GM13976 (cell line): ENCODE measurements at regions not wholly inside any gene's neighbourhood (a gene's known extent, or its start where the extent isn't known, plus 50 kb on each side); places are given as distances from the start of the nearest gene placed in this dataset.

Experiments used
- DNase-seq: peaks from one replicate; pipeline ENCODE4 v3.0.0; 2012; ENCODE audit warnings: low spot score
- in situ Hi-C: fragments of 300-500 bp; cut with MboI; formaldehyde crosslinking; loops from one replicate; pipeline ENCODE4 v1.12.0; 2022; ENCODE audit warnings: low sequenced_read_pairs, mixed read lengths, inconsistent platforms; ENCODE audit not compliant: unreplicated experiment
- TF ChIP-seq, protein P1 (sequence below): IDR thresholded peaks from 2 replicates; pipeline ENCODE4 v1.5.1; 2012; ENCODE audit warnings: borderline replicate concordance, mild to moderate bottlenecking; ENCODE audit not compliant: insufficient read depth; ENCODE audit errors: extremely low read depth, missing control alignments, control extremely low read depth

- TF ChIP-seq, protein P1, sequence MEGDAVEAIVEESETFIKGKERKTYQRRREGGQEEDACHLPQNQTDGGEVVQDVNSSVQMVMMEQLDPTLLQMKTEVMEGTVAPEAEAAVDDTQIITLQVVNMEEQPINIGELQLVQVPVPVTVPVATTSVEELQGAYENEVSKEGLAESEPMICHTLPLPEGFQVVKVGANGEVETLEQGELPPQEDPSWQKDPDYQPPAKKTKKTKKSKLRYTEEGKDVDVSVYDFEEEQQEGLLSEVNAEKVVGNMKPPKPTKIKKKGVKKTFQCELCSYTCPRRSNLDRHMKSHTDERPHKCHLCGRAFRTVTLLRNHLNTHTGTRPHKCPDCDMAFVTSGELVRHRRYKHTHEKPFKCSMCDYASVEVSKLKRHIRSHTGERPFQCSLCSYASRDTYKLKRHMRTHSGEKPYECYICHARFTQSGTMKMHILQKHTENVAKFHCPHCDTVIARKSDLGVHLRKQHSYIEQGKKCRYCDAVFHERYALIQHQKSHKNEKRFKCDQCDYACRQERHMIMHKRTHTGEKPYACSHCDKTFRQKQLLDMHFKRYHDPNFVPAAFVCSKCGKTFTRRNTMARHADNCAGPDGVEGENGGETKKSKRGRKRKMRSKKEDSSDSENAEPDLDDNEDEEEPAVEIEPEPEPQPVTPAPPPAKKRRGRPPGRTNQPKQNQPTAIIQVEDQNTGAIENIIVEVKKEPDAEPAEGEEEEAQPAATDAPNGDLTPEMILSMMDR: no peak
- no peak for DNase-seq
- in situ Hi-C loops: loop anchor here (25.0 kb wide), 1 partner anchor 427 kb away; the partner anchor contains the start of gene FOXF1
Measured at GRCh38 chr16:86085795-86086194, 186.8 kb downstream of the IRF8 start.

GRCh38 chr16:86086471-86086870 lies 187.5 kb downstream of the IRF8 start:
- in situ Hi-C loops: loop anchor here (25.0 kb wide), 1 partner anchor 426 kb away; the partner anchor contains the start of gene FOXF1
- DNase-seq: no peak
- TF ChIP-seq, protein P1: no peak

- in situ Hi-C loops: loop anchor here (25.0 kb wide), 1 partner anchor 425 kb away; the partner anchor contains the start of gene FOXF1
Measured at GRCh38 chr16:86087011-86087895, 188.3 kb downstream of the IRF8 start.

DNA sequence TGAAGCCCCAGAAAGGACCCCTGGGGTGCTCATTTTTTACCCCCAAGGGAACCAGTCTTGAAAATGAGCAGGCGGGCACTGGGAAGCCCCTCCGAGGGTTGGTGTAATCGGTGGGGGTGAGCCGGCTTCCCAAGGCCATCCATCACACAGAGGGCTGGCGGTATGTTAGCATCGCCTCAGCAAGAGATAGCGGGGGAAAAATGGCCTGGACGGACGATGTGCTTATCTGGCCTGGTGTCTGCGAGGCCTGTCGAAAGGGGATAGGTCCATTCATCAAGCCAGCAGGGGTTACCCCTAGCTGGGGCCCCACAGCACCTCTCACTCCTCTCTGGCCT lies 188.9 kb downstream of the IRF8 start:
- TF ChIP-seq, protein P1: no peak
- in situ Hi-C loops: loop anchor here (25.0 kb wide), 1 partner anchor 424 kb away; the partner anchor contains the start of gene FOXF1
- no peak for DNase-seq

More at GRCh38 chr16:86087011-86087895, 188.3 kb downstream of the IRF8 start:
- TF ChIP-seq, protein P1: no peak
- no peak for DNase-seq

DNA sequence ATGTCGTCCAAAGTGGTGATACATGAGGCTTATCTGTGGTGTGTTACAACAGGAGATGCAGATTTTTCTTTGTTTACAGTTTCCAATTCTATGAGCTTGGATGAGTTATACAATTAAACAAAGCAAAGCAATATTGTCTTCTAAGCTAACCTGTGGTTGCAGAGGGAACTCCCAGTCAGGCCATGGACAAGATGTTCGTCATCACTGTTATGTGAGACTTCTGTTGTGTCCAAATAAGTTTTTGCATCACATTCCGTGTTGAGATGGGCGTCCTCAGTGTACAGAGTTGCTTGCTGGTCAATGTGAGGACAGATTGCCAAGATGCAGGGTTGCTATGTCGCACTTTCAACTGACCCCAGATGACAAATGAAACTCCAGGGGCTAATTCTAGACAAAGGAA lies 189.3 kb downstream of the IRF8 start:
- TF ChIP-seq, protein P1: no peak
- no peak for DNase-seq
- in situ Hi-C loops: loop anchor here (25.0 kb wide), 1 partner anchor 424 kb away; the partner anchor contains the start of gene FOXF1

- no peak for DNase-seq
- in situ Hi-C loops: loop anchor here (25.0 kb wide), 1 partner anchor 423 kb away; the partner anchor contains the start of gene FOXF1
- TF ChIP-seq, protein P1: no peak
Measured at GRCh38 chr16:86088816-86089215, 189.9 kb downstream of the IRF8 start.
